ENCODE measurements at regions not wholly inside any gene's neighbourhood (a gene's known extent, or its start where the extent isn't known, plus 50 kb on each side); places are given as distances from the start of the nearest gene placed in this dataset.

DNA sequence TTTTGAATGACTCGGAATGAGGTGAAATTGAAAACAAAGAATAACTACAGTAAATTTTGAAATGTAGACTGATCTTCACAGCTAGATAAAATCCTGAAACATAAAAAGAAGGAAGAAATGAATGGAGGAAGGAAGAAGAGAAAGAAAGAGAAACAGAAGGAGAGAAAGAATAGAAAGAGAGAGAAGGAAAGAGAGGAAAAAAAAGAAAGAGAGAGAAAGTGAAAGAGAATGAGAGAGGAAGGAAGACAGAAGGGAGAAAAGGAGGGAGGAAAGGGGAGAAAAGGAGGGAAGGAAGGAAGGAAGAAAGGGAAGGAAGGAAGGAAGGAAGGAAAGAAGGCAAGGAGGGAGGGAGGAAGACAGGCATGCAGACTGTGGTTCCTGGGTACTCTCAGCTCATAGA lies 982.6 kb downstream of the BCL11A start:
- TF ChIP-seq RARB (CRISPR knock-in tag; IDR thresholded peaks at IDR 0.05), result no peak
- TF ChIP-seq ZFP30 (CRISPR knock-in tag; IDR thresholded peaks at IDR 0.05), result no peak
- TF ChIP-seq BACH2 (CRISPR knock-in tag; IDR thresholded peaks at IDR 0.05; ENCODE audit: borderline replicate concordance), result no peak
- TF ChIP-seq ZNF70 (CRISPR knock-in tag; IDR thresholded peaks at IDR 0.05), result no peak
- TF ChIP-seq, protein P1, sequence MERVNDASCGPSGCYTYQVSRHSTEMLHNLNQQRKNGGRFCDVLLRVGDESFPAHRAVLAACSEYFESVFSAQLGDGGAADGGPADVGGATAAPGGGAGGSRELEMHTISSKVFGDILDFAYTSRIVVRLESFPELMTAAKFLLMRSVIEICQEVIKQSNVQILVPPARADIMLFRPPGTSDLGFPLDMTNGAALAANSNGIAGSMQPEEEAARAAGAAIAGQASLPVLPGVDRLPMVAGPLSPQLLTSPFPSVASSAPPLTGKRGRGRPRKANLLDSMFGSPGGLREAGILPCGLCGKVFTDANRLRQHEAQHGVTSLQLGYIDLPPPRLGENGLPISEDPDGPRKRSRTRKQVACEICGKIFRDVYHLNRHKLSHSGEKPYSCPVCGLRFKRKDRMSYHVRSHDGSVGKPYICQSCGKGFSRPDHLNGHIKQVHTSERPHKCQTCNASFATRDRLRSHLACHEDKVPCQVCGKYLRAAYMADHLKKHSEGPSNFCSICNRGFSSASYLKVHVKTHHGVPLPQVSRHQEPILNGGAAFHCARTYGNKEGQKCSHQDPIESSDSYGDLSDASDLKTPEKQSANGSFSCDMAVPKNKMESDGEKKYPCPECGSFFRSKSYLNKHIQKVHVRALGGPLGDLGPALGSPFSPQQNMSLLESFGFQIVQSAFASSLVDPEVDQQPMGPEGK (CRISPR knock-in tag; IDR thresholded peaks at IDR 0.05; ENCODE audit: borderline replicate concordance), result no peak
- no peak for TF ChIP-seq ARNTL (CRISPR knock-in tag; IDR thresholded peaks at IDR 0.05; ENCODE audit: borderline replicate concordance, low read depth)
- no peak for TF ChIP-seq TCF4 (CRISPR knock-in tag; IDR thresholded peaks at IDR 0.05; ENCODE audit: borderline replicate concordance)
- TF ChIP-seq PPARA (CRISPR knock-in tag; IDR thresholded peaks at IDR 0.05; ENCODE audit: borderline replicate concordance), result no peak
- TF ChIP-seq ZNF8 (CRISPR knock-in tag; IDR thresholded peaks at IDR 0.05), result no peak
- TF ChIP-seq, protein P2, sequence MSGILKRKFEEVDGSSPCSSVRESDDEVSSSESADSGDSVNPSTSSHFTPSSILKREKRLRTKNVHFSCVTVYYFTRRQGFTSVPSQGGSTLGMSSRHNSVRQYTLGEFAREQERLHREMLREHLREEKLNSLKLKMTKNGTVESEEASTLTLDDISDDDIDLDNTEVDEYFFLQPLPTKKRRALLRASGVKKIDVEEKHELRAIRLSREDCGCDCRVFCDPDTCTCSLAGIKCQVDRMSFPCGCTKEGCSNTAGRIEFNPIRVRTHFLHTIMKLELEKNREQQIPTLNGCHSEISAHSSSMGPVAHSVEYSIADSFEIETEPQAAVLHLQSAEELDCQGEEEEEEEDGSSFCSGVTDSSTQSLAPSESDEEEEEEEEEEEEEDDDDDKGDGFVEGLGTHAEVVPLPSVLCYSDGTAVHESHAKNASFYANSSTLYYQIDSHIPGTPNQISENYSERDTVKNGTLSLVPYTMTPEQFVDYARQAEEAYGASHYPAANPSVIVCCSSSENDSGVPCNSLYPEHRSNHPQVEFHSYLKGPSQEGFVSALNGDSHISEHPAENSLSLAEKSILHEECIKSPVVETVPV (CRISPR knock-in tag; IDR thresholded peaks at IDR 0.05), result no peak
